SK-N-SH (cell line): ENCODE measurements at regions not wholly inside any gene's neighbourhood (a gene's known extent, or its start where the extent isn't known, plus 50 kb on each side); places are given as distances from the start of the nearest gene placed in this dataset.

Source experiments
- CTCF ChIA-PET: fragments of 300-600, 350-600 bp; formaldehyde crosslinking; extraction: SDS; loops from one replicate; lab custom pipeline; 2021; lab: Yijun Ruan, JAX
- POLR2A ChIA-PET: fragments of 350-600 bp; sonication (Branson Sonifier 250); formaldehyde crosslinking; extraction: SDS; loops from one replicate; lab custom pipeline; 2020; ENCODE audit warnings: antibody characterized with exemption, inconsistent platforms; lab: Yijun Ruan, JAX
- DNase-seq: peaks from one replicate; pipeline ENCODE4 v3.0.0; 2012
- H2AFZ ChIP-seq: fragments of 200-600 bp; sonication (generic); 2 replicates; pipeline ENCODE4 v1.8.1; 2016; ENCODE audit warnings: antibody characterized with exemption, mild to moderate bottlenecking, low read depth
- H3F3A ChIP-seq: fragments of 200-600 bp; sonication (generic); replicated peaks from 2 replicates; pipeline ENCODE3; 2016; ENCODE audit warnings: antibody characterized with exemption, mild to moderate bottlenecking; ENCODE audit not compliant: insufficient read depth
- H3K27ac ChIP-seq, 2 experiments: fragments of 200-500 bp in 1 of 2; fragments of 200-600 bp in 1 of 2; sonication (Bioruptor generic) in 1 of 2; sonication (generic), shearing (Covaris generic) in 1 of 2; 2 replicates each; pipeline versions ENCODE4 v1.5.1 to v1.6.1; 2014 to 2016; ENCODE audit warnings: low read depth in 2 of 2, inconsistent platforms in 1 of 2, low read length in 1 of 2, mild to moderate bottlenecking in 1 of 2, mixed read lengths in 1 of 2
- H3K27me3 ChIP-seq: fragments of 200-600 bp; sonication (generic), shearing (Covaris generic); 2 replicates; pipeline ENCODE4 v1.6.1; 2016; ENCODE audit warnings: mixed run types; ENCODE audit not compliant: insufficient read depth
- H3K36me3 ChIP-seq, 2 experiments: fragments of 200-500 bp in 1 of 2; fragments of 200-600 bp in 1 of 2; sonication (Bioruptor generic) in 1 of 2; sonication (generic) in 1 of 2; replicated peaks in 1 of 2; 2 replicates each; pipeline versions ENCODE3 to v1.5.1; 2014 to 2016; ENCODE audit warnings: low read length in 1 of 2, mild to moderate bottlenecking in 1 of 2; ENCODE audit not compliant: insufficient read depth in 2 of 2, control insufficient read depth in 1 of 2
- H3K4me1 ChIP-seq, 2 experiments: fragments of 200-500 bp in 1 of 2; fragments of 200-600 bp in 1 of 2; sonication (Bioruptor generic) in 1 of 2; sonication (generic), shearing (Covaris generic) in 1 of 2; 2 replicates each; pipeline versions ENCODE4 v1.5.1 to v1.6.1; 2014 to 2016; ENCODE audit warnings: low read depth in 1 of 2, low read length in 1 of 2, mixed run types in 1 of 2; ENCODE audit not compliant: insufficient read depth in 2 of 2, control insufficient read depth in 1 of 2
- H3K4me2 ChIP-seq: fragments of 200-600 bp; sonication (generic), shearing (Covaris generic); 2 replicates; pipeline ENCODE4 v1.6.1; 2017; ENCODE audit warnings: mixed run types
- H3K4me3 ChIP-seq, 2 experiments: fragments of 200-500 bp in 1 of 2; fragments of 200-600 bp in 1 of 2; sonication (Bioruptor generic) in 1 of 2; sonication (generic), shearing (Covaris generic) in 1 of 2; 2 replicates each; pipeline versions ENCODE4 v1.5.1 to v1.8.1; 2014 to 2016; ENCODE audit warnings: low read depth in 2 of 2, inconsistent platforms in 1 of 2, low read length in 1 of 2, mild to moderate bottlenecking in 1 of 2, mixed read lengths in 1 of 2, moderate library complexity in 1 of 2
- H3K79me2 ChIP-seq: fragments of 200-600 bp; sonication (generic); 2 replicates; pipeline ENCODE4 v1.8.1; 2017; ENCODE audit warnings: mild to moderate bottlenecking; ENCODE audit not compliant: insufficient read depth
- H3K9ac ChIP-seq: fragments of 200-600 bp; sonication (generic); 2 replicates; pipeline ENCODE4 v1.6.1; 2017; ENCODE audit warnings: mixed run types
- H3K9me2 ChIP-seq: fragments of 200-600 bp; sonication (generic); 2 replicates; pipeline ENCODE4 v1.6.1; 2017; ENCODE audit warnings: mixed run types
- H3K9me3 ChIP-seq: fragments of 200-600 bp; sonication (generic); 2 replicates; pipeline ENCODE4 v1.6.1; 2017; ENCODE audit warnings: mixed run types, mild to moderate bottlenecking, moderate library complexity
- H4K20me1 ChIP-seq: fragments of 200-600 bp; sonication (generic); 2 replicates; pipeline ENCODE4 v1.6.1; 2017; ENCODE audit warnings: mild to moderate bottlenecking, mixed run types; ENCODE audit not compliant: insufficient read depth
- CHD2 ChIP-seq: fragments of 150-350 bp; IDR thresholded peaks from 2 replicates; pipeline ENCODE4 v1.6.1; 2018; ENCODE audit warnings: low read length; ENCODE audit not compliant: partially characterized antibody
- ELF1 ChIP-seq: IDR thresholded peaks from 2 replicates; pipeline ENCODE4 v1.4.0; 2012
- EP300 ChIP-seq, 2 experiments: IDR thresholded peaks; 2 replicates each; pipeline versions ENCODE4 v1.4.0 to v1.6.1; 2012; ENCODE audit warnings: borderline replicate concordance in 1 of 2, low read depth in 1 of 2, low read length in 1 of 2
- EZH2phosphoT487 ChIP-seq: fragments of 200-600 bp; sonication (generic); IDR thresholded peaks from 2 replicates; pipeline ENCODE4 v1.6.1; 2017; ENCODE audit warnings: low read depth, mixed run types, mild to moderate bottlenecking, antibody characterized with exemption, moderate library complexity, borderline replicate concordance
- GATA2 ChIP-seq: sonication (generic); formaldehyde crosslinking; IDR thresholded peaks from 2 replicates; pipeline ENCODE4 v1.5.0; 2020; ENCODE audit warnings: mild to moderate bottlenecking, missing genetic modification reagents
- MEF2A ChIP-seq: IDR thresholded peaks from 2 replicates; pipeline ENCODE4 v1.4.0; 2012; ENCODE audit warnings: low read depth, borderline replicate concordance
- MXI1 ChIP-seq: IDR thresholded peaks from 2 replicates; pipeline ENCODE4 v1.6.1; 2012; ENCODE audit warnings: mild to moderate bottlenecking, low read depth, low read length, improper control_type of control experiment
- POLR2AphosphoS5 ChIP-seq: IDR thresholded peaks from 2 replicates; pipeline ENCODE4 v1.6.1; 2012; ENCODE audit warnings: low read depth, low read length
- RFX5 ChIP-seq: IDR thresholded peaks from 2 replicates; pipeline ENCODE4 v1.6.1; 2012; ENCODE audit warnings: mild to moderate bottlenecking, improper control_type of control experiment, low read length
- SIN3A ChIP-seq: IDR thresholded peaks from 2 replicates; pipeline ENCODE4 v1.6.1; 2012; ENCODE audit warnings: low read depth, mild to moderate bottlenecking, low read length, moderate library complexity, borderline replicate concordance
- SMC3 ChIP-seq: IDR thresholded peaks from 2 replicates; pipeline ENCODE4 v1.6.1; 2012; ENCODE audit warnings: low read depth, low read length, improper control_type of control experiment
- TAF1 ChIP-seq: IDR thresholded peaks from 2 replicates; pipeline ENCODE4 v1.6.1; 2012; ENCODE audit warnings: low read depth, mild to moderate bottlenecking, low read length, moderate library complexity, borderline replicate concordance
- TEAD4 ChIP-seq: IDR thresholded peaks from 2 replicates; pipeline ENCODE4 v1.4.0; 2012; ENCODE audit warnings: mild to moderate bottlenecking, borderline replicate concordance; ENCODE audit not compliant: insufficient read depth
- WGBS: methylation state at CpG from one replicate; pipeline ENCODE4 v1.1.6; 2017; ENCODE audit warnings: low lambda C conversion rate; 5-methylcytosine and 5-hydroxymethylcytosine counted together
- TF ChIP-seq, protein P1 (sequence below): IDR thresholded peaks from 2 replicates; pipeline ENCODE4 v1.4.0; 2012; ENCODE audit warnings: low read depth, borderline replicate concordance
- TF ChIP-seq, protein P2 (sequence below): fragments of 200-600 bp; sonication (generic); IDR thresholded peaks from 2 replicates; pipeline ENCODE4 v1.6.1; 2017; ENCODE audit warnings: antibody characterized with exemption, mild to moderate bottlenecking, moderate library complexity
- TF ChIP-seq, protein P3 (sequence below): IDR thresholded peaks from 2 replicates; pipeline ENCODE4; 2012

DNA sequence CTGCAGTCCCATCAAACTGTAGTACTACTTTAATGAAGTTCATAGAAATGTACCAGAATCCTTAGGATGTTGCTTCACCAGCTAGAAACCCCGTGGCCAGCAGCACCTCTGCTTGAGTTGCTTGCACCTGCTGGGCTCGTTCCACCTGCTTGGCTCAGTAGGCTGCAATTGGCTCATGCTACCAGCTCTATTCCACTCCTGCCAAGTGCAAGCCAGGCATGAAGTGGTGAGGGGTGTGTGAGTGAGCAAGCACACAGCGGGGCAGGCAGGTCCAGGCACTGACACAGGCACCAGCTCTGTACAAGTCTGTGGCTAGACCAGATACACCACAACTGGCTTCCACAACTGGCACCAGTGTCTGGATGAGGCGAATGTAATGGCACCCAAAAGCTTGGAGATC lies 209.9 kb downstream of the AMY1C start:
- H3K27me3 ChIP-seq: no peaks in the 10 kb centered on the region
- H3K9ac ChIP-seq: no peak overlapping the region
- ChIA-PET CTCF (no interaction called here), POLR2A (no interaction called here)
- no peaks in the 10 kb centered on the region for H3K4me1 ChIP-seq
- no peak overlapping the region for H2AFZ ChIP-seq
- no peaks in the 10 kb centered on the region for H3F3A ChIP-seq
- no peaks in the 10 kb centered on the region; the same call in 1 of the 2 replicates for H3K9me2 ChIP-seq
- H3K4me3 ChIP-seq: no peak overlapping the region
- WGBS: 11% methylated on average over 4 of the region's 4 CpGs
- no peaks in the 10 kb centered on the region for H3K36me3 ChIP-seq
- no peaks in the 10 kb centered on the region for H3K9me3 ChIP-seq
- TF ChIP-seq MXI1: no peak
- TF ChIP-seq CHD2: no peak
- TF ChIP-seq RFX5: no peak
- no peak for TF ChIP-seq POLR2AphosphoS5
- no peaks in the 10 kb centered on the region for H4K20me1 ChIP-seq
- no peak overlapping the region for H3K27ac ChIP-seq
- no peak for DNase-seq
- H3K79me2 ChIP-seq: no peaks in the 10 kb centered on the region
- no peak overlapping the region for H3K4me2 ChIP-seq

DNA sequence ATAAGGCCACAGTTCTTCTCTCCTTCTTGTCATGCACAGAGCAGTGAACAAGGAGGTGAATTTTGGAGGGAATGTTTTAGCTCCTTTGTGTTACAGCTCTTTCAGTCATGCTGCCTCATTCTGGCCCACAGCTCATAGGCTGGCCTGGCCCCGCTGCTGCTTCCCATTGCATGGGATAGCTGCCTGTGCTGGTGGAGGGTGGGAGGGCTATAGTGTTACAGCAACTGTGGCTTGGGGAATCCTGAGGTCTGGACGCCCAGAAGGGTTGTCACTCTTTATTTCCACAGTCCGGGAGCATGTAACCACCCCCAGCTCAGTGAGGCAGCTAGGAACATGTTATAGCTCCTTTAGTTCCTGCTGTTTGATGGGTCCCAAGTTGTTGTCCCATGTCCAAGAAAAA lies 210.3 kb downstream of the AMY1C start:
- CTCF ChIA-PET: interaction anchor here (1.1 kb wide), 1 partner anchor 11 kb away, joined by 5 read pairs; no protein-coding TSS in a partner anchor
- Histone ChIP-seq H3K4me3 (no peak overlapping the region), H3K27ac (no peak overlapping the region), H3K79me2 (no peaks in the 10 kb centered on the region), H3K9me3 (no peaks in the 10 kb centered on the region), H2AFZ (no peak overlapping the region), H3K27me3 (no peaks in the 10 kb centered on the region), H3K4me1 (no peaks in the 10 kb centered on the region), H3K9me2 (no peaks in the 10 kb centered on the region; the same call in 1 of the 2 replicates), H3K36me3 (no peaks in the 10 kb centered on the region), H3F3A (no peaks in the 10 kb centered on the region), H4K20me1 (no peaks in the 10 kb centered on the region), H3K9ac (no peak overlapping the region), H3K4me2 (no peak overlapping the region)
- WGBS: 33% methylated on average over 3 of the region's 3 CpGs
- POLR2A ChIA-PET: no interaction called here
- TF ChIP-seq SMC3 (no peak), RFX5 (no peak), ELF1 (no peak), TEAD4 (no peak), EZH2phosphoT487 (no peak), GATA2 (CRISPR knock-in tag) (no peak), MEF2A (no peak), TAF1 (no peak), SIN3A (no peak), MXI1 (no peak), EP300 (IDR thresholded peaks at IDR 0.05; ENCODE audit: borderline replicate concordance in 1 of 2, low read depth in 1 of 2, low read length in 1 of 2) (no peak)
- TF ChIP-seq, protein P1, sequence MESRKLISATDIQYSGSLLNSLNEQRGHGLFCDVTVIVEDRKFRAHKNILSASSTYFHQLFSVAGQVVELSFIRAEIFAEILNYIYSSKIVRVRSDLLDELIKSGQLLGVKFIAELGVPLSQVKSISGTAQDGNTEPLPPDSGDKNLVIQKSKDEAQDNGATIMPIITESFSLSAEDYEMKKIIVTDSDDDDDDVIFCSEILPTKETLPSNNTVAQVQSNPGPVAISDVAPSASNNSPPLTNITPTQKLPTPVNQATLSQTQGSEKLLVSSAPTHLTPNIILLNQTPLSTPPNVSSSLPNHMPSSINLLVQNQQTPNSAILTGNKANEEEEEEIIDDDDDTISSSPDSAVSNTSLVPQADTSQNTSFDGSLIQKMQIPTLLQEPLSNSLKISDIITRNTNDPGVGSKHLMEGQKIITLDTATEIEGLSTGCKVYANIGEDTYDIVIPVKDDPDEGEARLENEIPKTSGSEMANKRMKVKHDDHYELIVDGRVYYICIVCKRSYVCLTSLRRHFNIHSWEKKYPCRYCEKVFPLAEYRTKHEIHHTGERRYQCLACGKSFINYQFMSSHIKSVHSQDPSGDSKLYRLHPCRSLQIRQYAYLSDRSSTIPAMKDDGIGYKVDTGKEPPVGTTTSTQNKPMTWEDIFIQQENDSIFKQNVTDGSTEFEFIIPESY: no peak
- TF ChIP-seq, protein P2, sequence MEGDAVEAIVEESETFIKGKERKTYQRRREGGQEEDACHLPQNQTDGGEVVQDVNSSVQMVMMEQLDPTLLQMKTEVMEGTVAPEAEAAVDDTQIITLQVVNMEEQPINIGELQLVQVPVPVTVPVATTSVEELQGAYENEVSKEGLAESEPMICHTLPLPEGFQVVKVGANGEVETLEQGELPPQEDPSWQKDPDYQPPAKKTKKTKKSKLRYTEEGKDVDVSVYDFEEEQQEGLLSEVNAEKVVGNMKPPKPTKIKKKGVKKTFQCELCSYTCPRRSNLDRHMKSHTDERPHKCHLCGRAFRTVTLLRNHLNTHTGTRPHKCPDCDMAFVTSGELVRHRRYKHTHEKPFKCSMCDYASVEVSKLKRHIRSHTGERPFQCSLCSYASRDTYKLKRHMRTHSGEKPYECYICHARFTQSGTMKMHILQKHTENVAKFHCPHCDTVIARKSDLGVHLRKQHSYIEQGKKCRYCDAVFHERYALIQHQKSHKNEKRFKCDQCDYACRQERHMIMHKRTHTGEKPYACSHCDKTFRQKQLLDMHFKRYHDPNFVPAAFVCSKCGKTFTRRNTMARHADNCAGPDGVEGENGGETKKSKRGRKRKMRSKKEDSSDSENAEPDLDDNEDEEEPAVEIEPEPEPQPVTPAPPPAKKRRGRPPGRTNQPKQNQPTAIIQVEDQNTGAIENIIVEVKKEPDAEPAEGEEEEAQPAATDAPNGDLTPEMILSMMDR: no peak
- TF ChIP-seq, protein P3, sequence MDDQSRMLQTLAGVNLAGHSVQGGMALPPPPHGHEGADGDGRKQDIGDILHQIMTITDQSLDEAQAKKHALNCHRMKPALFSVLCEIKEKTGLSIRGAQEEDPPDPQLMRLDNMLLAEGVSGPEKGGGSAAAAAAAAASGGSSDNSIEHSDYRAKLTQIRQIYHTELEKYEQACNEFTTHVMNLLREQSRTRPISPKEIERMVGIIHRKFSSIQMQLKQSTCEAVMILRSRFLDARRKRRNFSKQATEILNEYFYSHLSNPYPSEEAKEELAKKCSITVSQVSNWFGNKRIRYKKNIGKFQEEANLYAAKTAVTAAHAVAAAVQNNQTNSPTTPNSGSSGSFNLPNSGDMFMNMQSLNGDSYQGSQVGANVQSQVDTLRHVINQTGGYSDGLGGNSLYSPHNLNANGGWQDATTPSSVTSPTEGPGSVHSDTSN: no peak
- no peak for DNase-seq
